Transverse colon (tissue), 4 donors: ENCODE measurements at regions not wholly inside any gene's neighbourhood (a gene's known extent, or its start where the extent isn't known, plus 50 kb on each side); places are given as distances from the start of the nearest gene placed in this dataset.

Source experiments
- POLR2A ChIP-seq: fragments of 450-650 bp; IDR thresholded peaks from one replicate; pipeline ENCODE4 v1.6.1; 2016; ENCODE audit warnings: antibody characterized with exemption, mild to moderate bottlenecking, moderate library complexity
- POLR2AphosphoS5 ChIP-seq, 3 donors: sonication (generic); formaldehyde crosslinking; IDR thresholded peaks; one replicate each; pipeline ENCODE4 v1.6.1; 2016; ENCODE audit warnings: antibody characterized with exemption in 3 of 3
- TF ChIP-seq, protein P1 (sequence below), 5 experiments: fragments of 200-600 bp in 3 of 5; fragments of 450-650 bp in 2 of 5; sonication (generic) in 3 of 5; IDR thresholded peaks; 1 replicate in 2 of 5; 2 replicates in 3 of 5; pipeline ENCODE4 v1.5.1; 2016 to 2017; ENCODE audit warnings: antibody characterized with exemption in 5 of 5, inconsistent platforms in 3 of 5, mild to moderate bottlenecking in 2 of 5, moderate library complexity in 1 of 5

DNA sequence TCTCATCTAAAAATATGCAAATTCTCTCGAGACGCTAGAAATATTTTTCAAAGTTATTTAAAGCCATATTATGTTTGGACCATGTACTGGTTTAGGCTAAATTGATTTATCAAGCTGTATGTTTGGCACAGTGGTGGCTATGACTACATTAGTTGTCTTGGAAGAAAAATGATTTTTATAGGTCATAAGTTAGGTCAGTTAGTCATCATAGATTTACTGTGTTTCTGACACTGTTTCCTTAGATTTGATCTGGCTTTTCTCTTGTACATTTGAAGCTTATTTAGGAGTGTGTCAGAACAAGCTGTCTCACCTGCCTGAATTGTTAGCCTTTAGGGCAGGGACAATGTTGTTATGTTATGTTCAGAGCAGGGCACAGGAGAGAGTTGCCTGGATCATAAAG is 161.1 kb upstream of the FBXO33 start:
- no peak for TF ChIP-seq POLR2A
- TF ChIP-seq POLR2AphosphoS5 (IDR thresholded peaks at IDR 0.05): no peak
- TF ChIP-seq, protein P1, sequence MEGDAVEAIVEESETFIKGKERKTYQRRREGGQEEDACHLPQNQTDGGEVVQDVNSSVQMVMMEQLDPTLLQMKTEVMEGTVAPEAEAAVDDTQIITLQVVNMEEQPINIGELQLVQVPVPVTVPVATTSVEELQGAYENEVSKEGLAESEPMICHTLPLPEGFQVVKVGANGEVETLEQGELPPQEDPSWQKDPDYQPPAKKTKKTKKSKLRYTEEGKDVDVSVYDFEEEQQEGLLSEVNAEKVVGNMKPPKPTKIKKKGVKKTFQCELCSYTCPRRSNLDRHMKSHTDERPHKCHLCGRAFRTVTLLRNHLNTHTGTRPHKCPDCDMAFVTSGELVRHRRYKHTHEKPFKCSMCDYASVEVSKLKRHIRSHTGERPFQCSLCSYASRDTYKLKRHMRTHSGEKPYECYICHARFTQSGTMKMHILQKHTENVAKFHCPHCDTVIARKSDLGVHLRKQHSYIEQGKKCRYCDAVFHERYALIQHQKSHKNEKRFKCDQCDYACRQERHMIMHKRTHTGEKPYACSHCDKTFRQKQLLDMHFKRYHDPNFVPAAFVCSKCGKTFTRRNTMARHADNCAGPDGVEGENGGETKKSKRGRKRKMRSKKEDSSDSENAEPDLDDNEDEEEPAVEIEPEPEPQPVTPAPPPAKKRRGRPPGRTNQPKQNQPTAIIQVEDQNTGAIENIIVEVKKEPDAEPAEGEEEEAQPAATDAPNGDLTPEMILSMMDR (IDR thresholded peaks at IDR 0.05): no peak
